ENCODE measurements at regions not wholly inside any gene's neighbourhood (a gene's known extent, or its start where the extent isn't known, plus 50 kb on each side); places are given as distances from the start of the nearest gene placed in this dataset.

DNA sequence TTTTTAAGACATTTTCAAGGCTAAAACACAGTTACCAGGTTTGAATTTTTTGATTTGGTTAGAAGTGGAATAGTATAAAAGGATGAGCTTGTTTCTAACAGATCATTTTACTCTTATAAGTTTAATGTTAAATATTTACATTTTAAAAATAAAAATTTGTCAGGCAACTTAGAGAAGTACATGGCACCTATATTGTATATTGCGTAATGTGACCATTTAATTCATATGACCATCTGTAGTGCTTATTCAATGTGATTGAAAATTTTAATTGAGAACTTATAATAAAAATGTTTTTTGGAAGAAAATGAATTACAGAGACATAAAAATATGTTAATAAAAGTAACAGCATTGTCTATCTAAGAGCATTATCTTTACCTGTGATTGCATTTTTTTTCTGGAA is 1632.4 kb downstream of the RPA4 start:
- Histone ChIP-seq H3K4me3 (ENCODE audit: low read depth in 1 of 3, low read length in 3 of 3) (no peak overlapping the region), H3K36me3 (ENCODE audit: control insufficient read depth in 3 of 3, insufficient read depth in 2 of 3, low read depth in 1 of 3, low read length in 3 of 3) (no peaks in the 10 kb centered on the region), H3K9me3 (ENCODE audit: control insufficient read depth in 2 of 2, insufficient read depth in 1 of 2, low read depth in 1 of 2, low read length in 1 of 2) (no peaks in the 10 kb centered on the region), H3K27ac (ENCODE audit: low read depth in 1 of 3, low read length in 2 of 3) (no peak overlapping the region), H3K4me1 (ENCODE audit: control insufficient read depth in 3 of 3, insufficient read depth in 2 of 3, low read depth in 1 of 3, low read length in 2 of 3) (no peaks in the 10 kb centered on the region), H3K27me3 (ENCODE audit: control insufficient read depth in 3 of 3, insufficient read depth in 3 of 3, low read length in 3 of 3) (no peaks in the 10 kb centered on the region)
- FAIRE-seq = no peak
- no peak for DNase-seq
- WGBS, 3 donors = 92 to 95% (median 93%) methylated on average over 1 of the region's 1 CpG

DNA sequence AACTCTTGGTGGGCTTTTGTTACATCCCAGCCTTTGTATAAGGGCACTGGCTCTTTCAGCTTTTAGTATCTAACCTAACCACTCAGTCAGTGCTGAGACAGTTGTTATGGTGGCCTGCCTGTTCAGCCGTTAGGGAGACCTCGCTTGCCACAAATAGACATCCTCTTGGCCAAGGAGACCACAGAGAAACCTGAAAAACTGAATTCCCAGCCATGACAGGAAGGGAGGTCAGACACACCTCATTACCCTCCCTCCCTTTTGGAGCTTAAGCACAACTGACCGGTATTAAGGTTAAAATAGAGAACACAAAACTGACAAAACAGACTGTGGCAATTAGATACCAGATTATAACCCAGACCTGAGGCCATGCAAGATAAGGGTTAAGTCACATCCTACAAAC is 1639.3 kb downstream of the RPA4 start:
- Histone ChIP-seq H3K36me3 (ENCODE audit: control insufficient read depth in 3 of 3, insufficient read depth in 2 of 3, low read depth in 1 of 3, low read length in 3 of 3) (no peaks in the 10 kb centered on the region), H3K27ac (ENCODE audit: low read depth in 1 of 3, low read length in 2 of 3) (no peak overlapping the region), H3K4me3 (ENCODE audit: low read depth in 1 of 3, low read length in 3 of 3) (no peak overlapping the region), H3K4me1 (ENCODE audit: control insufficient read depth in 3 of 3, insufficient read depth in 2 of 3, low read depth in 1 of 3, low read length in 2 of 3) (no peaks in the 10 kb centered on the region), H3K9me3 (ENCODE audit: control insufficient read depth in 2 of 2, insufficient read depth in 1 of 2, low read depth in 1 of 2, low read length in 1 of 2) (no peaks in the 10 kb centered on the region), H3K27me3 (ENCODE audit: control insufficient read depth in 3 of 3, insufficient read depth in 3 of 3, low read length in 3 of 3) (no peaks in the 10 kb centered on the region)
- WGBS, 3 donors = 77 to 80% (median 77%) methylated on average over 3 of the region's 3 CpGs
- FAIRE-seq (no peak), DNase-seq (no peak)

DNA sequence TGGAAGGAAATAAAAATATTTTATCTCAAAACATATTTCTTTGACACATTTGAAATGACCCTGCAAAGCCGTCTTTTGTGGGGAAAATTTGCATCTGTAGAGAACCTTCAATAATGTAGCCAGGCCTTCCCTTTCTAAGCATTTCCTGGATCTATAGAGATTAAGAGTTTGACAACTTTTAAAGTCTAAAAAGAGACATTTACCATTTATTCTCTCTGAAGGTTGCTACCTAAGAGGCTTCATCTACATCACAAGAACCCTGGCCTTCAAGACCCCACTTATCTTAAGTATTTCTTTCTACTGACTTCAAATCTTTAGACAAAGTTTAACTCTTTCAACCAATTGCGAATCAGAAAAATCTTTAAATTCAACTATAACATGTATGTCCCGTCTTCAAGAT is 1639.8 kb downstream of the RPA4 start:
- H3K4me1 ChIP-seq (ENCODE audit: control insufficient read depth in 3 of 3, insufficient read depth in 2 of 3, low read depth in 1 of 3, low read length in 2 of 3) = no peaks in the 10 kb centered on the region
- WGBS, 3 donors = 60 to 92% (median 91%) methylated on average over 3 of the region's 3 CpGs
- DNase-seq (no peak), FAIRE-seq (no peak)
- no peaks in the 10 kb centered on the region for H3K9me3 ChIP-seq (ENCODE audit: control insufficient read depth in 2 of 2, insufficient read depth in 1 of 2, low read depth in 1 of 2, low read length in 1 of 2)
- no peak overlapping the region for H3K27ac ChIP-seq (ENCODE audit: low read depth in 1 of 3, low read length in 2 of 3)
- H3K4me3 ChIP-seq (ENCODE audit: low read depth in 1 of 3, low read length in 3 of 3) = no peak overlapping the region
- H3K36me3 ChIP-seq (ENCODE audit: control insufficient read depth in 3 of 3, insufficient read depth in 2 of 3, low read depth in 1 of 3, low read length in 3 of 3) = no peaks in the 10 kb centered on the region
- H3K27me3 ChIP-seq (ENCODE audit: control insufficient read depth in 3 of 3, insufficient read depth in 3 of 3, low read length in 3 of 3) = no peaks in the 10 kb centered on the region

DNA sequence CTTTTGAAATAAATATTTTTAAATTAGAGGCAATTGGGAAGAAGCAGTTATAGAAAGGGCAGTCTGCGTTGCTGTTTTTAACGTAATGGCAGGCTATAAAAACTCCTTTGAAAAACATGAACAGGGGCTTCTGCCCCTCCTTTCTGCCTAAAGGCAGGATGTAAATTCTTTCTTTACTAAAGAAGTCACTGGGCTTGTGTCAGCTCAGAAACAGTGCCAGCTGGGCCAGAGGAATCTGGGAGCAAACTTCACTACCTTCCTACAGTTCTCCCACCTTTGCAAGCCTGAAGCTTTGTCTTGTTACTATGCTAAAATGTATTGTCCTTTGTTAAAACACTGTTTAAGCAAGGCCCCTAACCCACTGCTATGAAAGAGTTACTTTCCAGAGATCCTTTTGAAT is 1664.8 kb downstream of the RPA4 start:
- Histone ChIP-seq H3K36me3 (ENCODE audit: control insufficient read depth in 3 of 3, insufficient read depth in 2 of 3, low read depth in 1 of 3, low read length in 3 of 3) (no peaks in the 10 kb centered on the region), H3K4me1 (ENCODE audit: control insufficient read depth in 3 of 3, insufficient read depth in 2 of 3, low read depth in 1 of 3, low read length in 2 of 3) (no peaks in the 10 kb centered on the region), H3K27ac (ENCODE audit: low read depth in 1 of 3, low read length in 2 of 3) (no peak overlapping the region), H3K27me3 (ENCODE audit: control insufficient read depth in 3 of 3, insufficient read depth in 3 of 3, low read length in 3 of 3) (no peaks in the 10 kb centered on the region), H3K4me3 (ENCODE audit: low read depth in 1 of 3, low read length in 3 of 3) (no peak overlapping the region), H3K9me3 (ENCODE audit: control insufficient read depth in 2 of 2, insufficient read depth in 1 of 2, low read depth in 1 of 2, low read length in 1 of 2) (no peaks in the 10 kb centered on the region)
- FAIRE-seq (no peak), DNase-seq (no peak)
- 48 to 58% (median 50%) methylated on average over 2 of the region's 2 CpGs for WGBS, 3 donors

DNA sequence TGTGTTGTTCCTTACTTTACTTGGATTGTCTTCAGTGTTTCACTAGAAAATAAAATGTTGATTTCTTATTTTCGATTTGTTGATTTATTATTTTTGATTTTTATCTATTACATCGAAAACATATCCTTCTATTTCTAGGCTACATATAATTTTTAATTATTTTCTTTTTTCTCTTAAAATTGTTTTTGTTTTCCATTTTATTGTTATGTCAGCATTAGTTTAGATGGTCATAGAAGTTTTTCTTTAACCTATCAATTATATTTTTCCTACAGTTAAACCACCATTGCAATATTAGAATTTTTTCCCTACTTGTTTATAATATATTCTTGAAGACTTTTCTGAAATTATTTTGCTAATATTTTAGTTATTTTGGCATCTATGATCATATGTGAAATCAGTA is 1685.1 kb downstream of the RPA4 start:
- Histone ChIP-seq H3K4me3 (ENCODE audit: low read depth in 1 of 3, low read length in 3 of 3) (no peak overlapping the region), H3K27me3 (ENCODE audit: control insufficient read depth in 3 of 3, insufficient read depth in 3 of 3, low read length in 3 of 3) (no peaks in the 10 kb centered on the region), H3K36me3 (ENCODE audit: control insufficient read depth in 3 of 3, insufficient read depth in 2 of 3, low read depth in 1 of 3, low read length in 3 of 3) (no peaks in the 10 kb centered on the region), H3K27ac (ENCODE audit: low read depth in 1 of 3, low read length in 2 of 3) (no peak overlapping the region), H3K4me1 (ENCODE audit: control insufficient read depth in 3 of 3, insufficient read depth in 2 of 3, low read depth in 1 of 3, low read length in 2 of 3) (no peaks in the 10 kb centered on the region), H3K9me3 (ENCODE audit: control insufficient read depth in 2 of 2, insufficient read depth in 1 of 2, low read depth in 1 of 2, low read length in 1 of 2) (no peaks in the 10 kb centered on the region)
- DNase-seq (no peak), FAIRE-seq (no peak)
- WGBS, 3 donors = 56 to 83% (median 65%) methylated on average over 2 of the region's 2 CpGs

DNA sequence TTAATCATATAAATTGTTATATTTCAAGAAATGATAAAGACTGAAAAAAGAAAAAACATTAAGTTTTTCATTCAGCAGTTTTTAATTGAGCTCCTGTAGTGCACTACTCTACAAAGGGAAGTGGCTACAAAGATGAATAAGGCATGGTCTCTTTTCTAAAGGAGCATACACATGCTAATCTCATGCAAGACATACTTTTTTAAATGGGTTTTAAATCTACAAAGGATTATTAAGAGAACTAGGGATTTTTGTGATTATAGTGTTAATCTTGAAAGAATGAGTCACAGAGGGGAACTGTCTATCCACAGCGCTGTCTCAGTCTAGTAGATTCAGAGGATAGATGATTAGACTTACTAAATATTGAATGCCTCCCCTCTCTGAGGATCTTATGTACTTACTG is 1722.2 kb downstream of the RPA4 start:
- DNase-seq = no peak
- WGBS, 3 donors = 23 to 46% (median 29%) methylated on average over 1 of the region's 1 CpG
- no peak overlapping the region for H3K27ac ChIP-seq (ENCODE audit: low read depth in 1 of 3, low read length in 2 of 3)
- H3K4me3 ChIP-seq (ENCODE audit: low read depth in 1 of 3, low read length in 3 of 3) = no peak overlapping the region
- no peaks in the 10 kb centered on the region for H3K27me3 ChIP-seq (ENCODE audit: control insufficient read depth in 3 of 3, insufficient read depth in 3 of 3, low read length in 3 of 3)
- no peak for FAIRE-seq
- no peaks in the 10 kb centered on the region for H3K36me3 ChIP-seq (ENCODE audit: control insufficient read depth in 3 of 3, insufficient read depth in 2 of 3, low read depth in 1 of 3, low read length in 3 of 3)
- no peaks in the 10 kb centered on the region for H3K4me1 ChIP-seq (ENCODE audit: control insufficient read depth in 3 of 3, insufficient read depth in 2 of 3, low read depth in 1 of 3, low read length in 2 of 3)
- H3K9me3 ChIP-seq (ENCODE audit: control insufficient read depth in 2 of 2, insufficient read depth in 1 of 2, low read depth in 1 of 2, low read length in 1 of 2) = no peaks in the 10 kb centered on the region

DNA sequence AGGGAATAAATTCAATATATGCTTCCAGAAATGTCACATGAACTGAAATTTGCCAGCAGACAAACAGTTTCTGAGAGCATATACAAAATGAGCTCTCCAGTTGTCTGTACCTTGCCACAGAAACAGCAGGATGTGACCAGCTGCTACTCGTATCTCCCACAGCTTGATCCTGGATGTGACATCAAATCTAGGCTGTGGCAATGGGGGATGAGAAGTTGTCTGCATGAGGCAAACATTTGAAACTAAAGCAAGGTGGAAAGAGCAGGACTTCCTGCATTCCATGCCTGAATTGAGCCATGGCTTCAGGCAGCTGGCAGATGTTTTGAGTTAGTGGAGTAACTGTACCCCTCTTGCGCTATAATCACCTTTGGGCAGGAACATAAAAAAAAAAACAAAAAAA is 1724.0 kb downstream of the RPA4 start:
- no peaks in the 10 kb centered on the region for H3K4me1 ChIP-seq (ENCODE audit: control insufficient read depth in 3 of 3, insufficient read depth in 2 of 3, low read depth in 1 of 3, low read length in 2 of 3)
- no peak for FAIRE-seq
- no peak overlapping the region for H3K4me3 ChIP-seq (ENCODE audit: low read depth in 1 of 3, low read length in 3 of 3)
- no peaks in the 10 kb centered on the region for H3K9me3 ChIP-seq (ENCODE audit: control insufficient read depth in 2 of 2, insufficient read depth in 1 of 2, low read depth in 1 of 2, low read length in 1 of 2)
- 62 to 73% (median 63%) methylated on average over 2 of the region's 2 CpGs for WGBS, 3 donors
- H3K27ac ChIP-seq (ENCODE audit: low read depth in 1 of 3, low read length in 2 of 3) = no peak overlapping the region
- no peaks in the 10 kb centered on the region for H3K36me3 ChIP-seq (ENCODE audit: control insufficient read depth in 3 of 3, insufficient read depth in 2 of 3, low read depth in 1 of 3, low read length in 3 of 3)
- H3K27me3 ChIP-seq (ENCODE audit: control insufficient read depth in 3 of 3, insufficient read depth in 3 of 3, low read length in 3 of 3) = no peaks in the 10 kb centered on the region
- DNase-seq = no peak

DNA sequence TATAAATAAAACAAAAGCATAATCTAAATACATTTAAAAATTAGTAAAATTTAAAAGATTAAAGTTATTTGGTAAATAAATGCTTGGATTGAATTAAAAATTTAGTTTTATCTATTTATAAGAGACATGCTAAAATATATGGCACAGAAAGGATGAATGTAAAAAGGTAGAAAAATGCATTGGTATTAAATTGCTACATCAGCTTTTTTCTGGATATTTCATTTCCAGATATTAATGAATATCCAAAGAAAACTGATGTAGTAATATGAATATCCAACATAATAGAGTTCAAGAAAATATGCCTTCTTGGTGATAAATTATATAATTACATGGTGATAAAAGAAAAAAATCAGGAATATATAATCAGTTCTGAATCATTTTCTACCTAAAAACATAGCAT is 1743.9 kb downstream of the RPA4 start:
- H3K36me3 ChIP-seq (ENCODE audit: control insufficient read depth in 3 of 3, insufficient read depth in 2 of 3, low read depth in 1 of 3, low read length in 3 of 3) = no peaks in the 10 kb centered on the region
- DNase-seq (no peak), FAIRE-seq (peak; percentile 30)
- no peaks in the 10 kb centered on the region for H3K4me1 ChIP-seq (ENCODE audit: control insufficient read depth in 3 of 3, insufficient read depth in 2 of 3, low read depth in 1 of 3, low read length in 2 of 3)
- H3K27ac ChIP-seq (ENCODE audit: low read depth in 1 of 3, low read length in 2 of 3) = no peak overlapping the region
- H3K27me3 ChIP-seq (ENCODE audit: control insufficient read depth in 3 of 3, insufficient read depth in 3 of 3, low read length in 3 of 3) = no peaks in the 10 kb centered on the region
- no peak overlapping the region for H3K4me3 ChIP-seq (ENCODE audit: low read depth in 1 of 3, low read length in 3 of 3)
- no peaks in the 10 kb centered on the region for H3K9me3 ChIP-seq (ENCODE audit: control insufficient read depth in 2 of 2, insufficient read depth in 1 of 2, low read depth in 1 of 2, low read length in 1 of 2)

DNA sequence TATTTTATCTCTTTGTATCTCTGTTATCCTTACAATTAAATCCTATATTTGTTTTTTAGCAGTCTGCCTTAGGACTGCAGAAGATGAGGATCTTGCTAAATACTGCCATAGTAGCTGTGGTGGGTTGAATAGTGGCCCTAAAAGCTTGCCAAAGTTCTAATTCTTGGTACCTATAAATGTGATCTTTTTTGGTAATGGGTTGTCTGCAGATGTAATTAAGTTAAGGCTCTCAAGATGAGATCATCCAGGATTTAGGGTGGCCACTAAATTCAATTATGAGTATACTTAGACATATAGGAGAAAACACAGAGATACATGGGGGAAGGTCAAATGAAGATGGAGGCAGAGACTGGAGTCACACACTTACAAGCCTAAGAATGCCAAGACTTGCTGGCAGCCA is 1753.7 kb downstream of the RPA4 start:
- Histone ChIP-seq H3K4me3 (ENCODE audit: low read depth in 1 of 3, low read length in 3 of 3) (no peak overlapping the region), H3K9me3 (ENCODE audit: control insufficient read depth in 2 of 2, insufficient read depth in 1 of 2, low read depth in 1 of 2, low read length in 1 of 2) (peaks cover 0 to 2% of the 10 kb centered on the region in 2 donors), H3K27me3 (ENCODE audit: control insufficient read depth in 3 of 3, insufficient read depth in 3 of 3, low read length in 3 of 3) (no peaks in the 10 kb centered on the region), H3K4me1 (ENCODE audit: control insufficient read depth in 3 of 3, insufficient read depth in 2 of 3, low read depth in 1 of 3, low read length in 2 of 3) (no peaks in the 10 kb centered on the region), H3K27ac (ENCODE audit: low read depth in 1 of 3, low read length in 2 of 3) (no peak overlapping the region), H3K36me3 (ENCODE audit: control insufficient read depth in 3 of 3, insufficient read depth in 2 of 3, low read depth in 1 of 3, low read length in 3 of 3) (no peaks in the 10 kb centered on the region)
- DNase-seq = no peak
- no peak for FAIRE-seq

All from small intestine (tissue), 7 donors.